Sigmoid colon (tissue), 6 donors: ENCODE measurements at regions not wholly inside any gene's neighbourhood (a gene's known extent, or its start where the extent isn't known, plus 50 kb on each side); places are given as distances from the start of the nearest gene placed in this dataset.
"Not testable (repeated sequence)": the region's sequence is repeated elsewhere in the genome, so short reads cannot be mapped to it uniquely, and the experiment has no call there.

ENCODE experiments used
- DNase-seq: peaks from one replicate; pipeline ENCODE4 v3.0.0-alpha.2; 2019
- H3K27ac ChIP-seq, 4 donors: fragments of 200-600 bp; sonication (generic); one replicate each; pipeline ENCODE4 v1.5.1; 2016 to 2019; ENCODE audit warnings: mild to moderate bottlenecking in 1 of 4
- H3K27me3 ChIP-seq, 3 donors: fragments of 200-600 bp; sonication (generic); one replicate each; pipeline ENCODE4 v1.5.1; 2019; ENCODE audit warnings: mild to moderate bottlenecking in 1 of 3
- H3K36me3 ChIP-seq, 4 donors: fragments of 200-600 bp; sonication (generic); one replicate each; pipeline ENCODE4 v1.5.1; 2016 to 2019
- H3K4me1 ChIP-seq, 4 donors: fragments of 200-600 bp; sonication (generic); one replicate each; pipeline ENCODE4 v1.5.1; 2017 to 2019
- H3K4me3 ChIP-seq, 4 donors: fragments of 200-600 bp; sonication (generic); one replicate each; pipeline ENCODE4 v1.5.1; 2017 to 2019; ENCODE audit warnings: mild to moderate bottlenecking in 2 of 4, moderate library complexity in 1 of 4
- H3K9me3 ChIP-seq, 4 donors: fragments of 200-600 bp in 3 of 4; sonication (generic) in 3 of 4; one replicate each; pipeline versions ENCODE4 v1.5.1 to v1.6.1; 2013 to 2019
- EP300 ChIP-seq, 4 donors: sonication (generic); formaldehyde crosslinking; IDR thresholded peaks; one replicate each; pipeline ENCODE4 v1.6.1; 2017; ENCODE audit warnings: antibody characterized with exemption in 4 of 4
- POLR2A ChIP-seq, 2 donors: fragments of 450-650 bp; IDR thresholded peaks; one replicate each; pipeline ENCODE4 v1.6.1; 2016; ENCODE audit warnings: antibody characterized with exemption in 2 of 2, mild to moderate bottlenecking in 2 of 2, moderate library complexity in 2 of 2
- POLR2AphosphoS5 ChIP-seq, 4 donors: sonication (generic); formaldehyde crosslinking; IDR thresholded peaks; one replicate each; pipeline ENCODE4 v1.6.1; 2017; ENCODE audit warnings: antibody characterized with exemption in 4 of 4
- WGBS, 2 donors: extraction: QIAGEN DNeasy Blood & Tissue Kit; methylation state at CpG; one replicate each; pipeline ENCODE4 v1.1.7; 2013; 5-methylcytosine and 5-hydroxymethylcytosine counted together
- intact Hi-C: fragments of 100-400 bp; cut with DNase I; formaldehyde crosslinking; loops from one replicate; pipeline ENCODE4 v1.15.1; 2023
- TF ChIP-seq, protein P1 (sequence below), 4 experiments: fragments of 450-650 bp in 3 of 4; fragments of 200-600 bp in 1 of 4; IDR thresholded peaks; one replicate each; pipeline ENCODE4 v1.5.1; 2016 to 2019; ENCODE audit warnings: antibody characterized with exemption in 4 of 4, mild to moderate bottlenecking in 3 of 4, moderate library complexity in 2 of 4
- donor health status: healthy with polysubstance abuse.
- donor health status: healthy.

DNA sequence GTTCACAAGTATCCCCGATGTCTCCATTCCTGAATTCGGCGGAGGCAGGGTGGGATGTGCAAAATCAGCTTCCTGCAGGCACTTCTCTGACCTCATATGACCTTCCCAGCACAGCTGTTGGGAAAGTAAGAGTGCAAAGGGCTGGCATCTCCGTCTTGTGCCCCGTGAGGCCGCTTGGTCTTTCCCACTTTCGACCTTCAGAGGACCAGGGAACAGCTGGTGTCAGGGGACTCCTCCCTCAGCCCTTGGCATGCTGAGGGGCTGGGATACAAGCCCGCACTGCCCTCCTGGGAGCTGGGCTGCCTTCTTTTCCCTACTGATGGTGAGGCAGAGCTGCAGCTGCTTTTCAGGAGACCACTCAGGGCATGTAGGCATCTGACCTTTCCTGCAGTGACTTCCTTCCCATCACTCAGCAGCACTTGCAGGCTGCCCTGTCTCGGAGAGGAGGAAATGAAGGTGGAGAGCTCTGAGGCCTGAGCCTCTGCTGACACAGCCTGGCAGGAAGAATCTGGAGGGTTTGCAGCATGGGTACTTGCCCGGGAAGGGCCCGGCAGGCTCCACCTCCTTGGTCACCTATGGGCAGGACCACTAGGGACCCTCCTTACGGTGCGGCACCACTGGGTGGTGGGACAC lies 277.2 kb upstream of the HS6ST1 start:
- no peaks in the 10 kb centered on the region for H3K4me1 ChIP-seq
- H3K36me3 ChIP-seq, result no peaks in the 10 kb centered on the region
- H3K27me3 ChIP-seq, result no peaks in the 10 kb centered on the region
- no peak overlapping the region for H3K4me3 ChIP-seq
- H3K9me3 ChIP-seq, result no peaks in the 10 kb centered on the region
- TF ChIP-seq POLR2AphosphoS5 (IDR thresholded peaks at IDR 0.05), result no peak
- TF ChIP-seq EP300 (IDR thresholded peaks at IDR 0.05), result no peak
- no peak for TF ChIP-seq POLR2A (IDR thresholded peaks at IDR 0.05)
- TF ChIP-seq, protein P1, sequence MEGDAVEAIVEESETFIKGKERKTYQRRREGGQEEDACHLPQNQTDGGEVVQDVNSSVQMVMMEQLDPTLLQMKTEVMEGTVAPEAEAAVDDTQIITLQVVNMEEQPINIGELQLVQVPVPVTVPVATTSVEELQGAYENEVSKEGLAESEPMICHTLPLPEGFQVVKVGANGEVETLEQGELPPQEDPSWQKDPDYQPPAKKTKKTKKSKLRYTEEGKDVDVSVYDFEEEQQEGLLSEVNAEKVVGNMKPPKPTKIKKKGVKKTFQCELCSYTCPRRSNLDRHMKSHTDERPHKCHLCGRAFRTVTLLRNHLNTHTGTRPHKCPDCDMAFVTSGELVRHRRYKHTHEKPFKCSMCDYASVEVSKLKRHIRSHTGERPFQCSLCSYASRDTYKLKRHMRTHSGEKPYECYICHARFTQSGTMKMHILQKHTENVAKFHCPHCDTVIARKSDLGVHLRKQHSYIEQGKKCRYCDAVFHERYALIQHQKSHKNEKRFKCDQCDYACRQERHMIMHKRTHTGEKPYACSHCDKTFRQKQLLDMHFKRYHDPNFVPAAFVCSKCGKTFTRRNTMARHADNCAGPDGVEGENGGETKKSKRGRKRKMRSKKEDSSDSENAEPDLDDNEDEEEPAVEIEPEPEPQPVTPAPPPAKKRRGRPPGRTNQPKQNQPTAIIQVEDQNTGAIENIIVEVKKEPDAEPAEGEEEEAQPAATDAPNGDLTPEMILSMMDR (IDR thresholded peaks at IDR 0.05), result no peak
- peak; percentile 59 for DNase-seq
- intact Hi-C loops, result no loop called here
- no peak overlapping the region for H3K27ac ChIP-seq
- WGBS, 2 donors, result 80 to 81% methylated on average over 13 of the region's 13 CpGs

DNA sequence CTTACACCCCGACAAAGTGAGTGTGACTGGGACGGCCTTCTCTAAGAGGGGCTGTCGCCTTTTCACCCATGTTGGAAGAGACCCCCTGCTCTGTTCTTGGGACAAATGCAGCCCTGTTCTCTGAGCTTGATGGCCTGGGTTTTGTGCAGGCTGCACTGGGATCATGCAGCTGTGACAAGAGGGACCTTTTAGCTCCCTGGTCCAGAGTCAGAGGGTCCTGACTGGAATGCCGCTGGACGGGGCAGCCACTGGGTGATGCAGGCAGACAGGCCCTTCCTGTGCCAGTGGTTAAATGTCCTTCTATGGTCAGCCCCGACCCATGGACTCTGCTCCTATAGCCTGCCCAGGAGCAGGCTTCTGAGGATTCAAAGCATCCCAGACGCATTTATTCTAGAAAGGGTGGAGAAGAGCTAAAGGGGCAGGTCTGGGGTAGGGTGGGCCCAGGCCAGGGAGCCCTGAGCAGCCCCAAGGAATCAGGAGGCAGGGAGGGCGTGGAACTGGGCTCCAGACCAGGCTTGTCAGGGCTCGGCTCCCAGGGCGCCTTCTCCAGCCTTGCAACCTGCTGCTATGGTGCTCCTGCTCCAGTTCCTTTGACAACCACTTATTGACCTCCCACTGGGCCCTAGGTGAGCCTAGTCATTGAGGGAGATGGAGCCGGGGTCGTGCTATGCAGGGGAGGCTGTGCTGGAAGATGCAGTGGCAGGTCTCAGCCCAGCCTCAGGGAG lies 277.9 kb upstream of the HS6ST1 start:
- Histone ChIP-seq H3K27ac (no peak overlapping the region), H3K27me3 (no peaks in the 10 kb centered on the region), H3K36me3 (no peaks in the 10 kb centered on the region), H3K9me3 (no peaks in the 10 kb centered on the region), H3K4me1 (no peaks in the 10 kb centered on the region), H3K4me3 (no peak overlapping the region)
- WGBS, 2 donors, result 90 to 94% methylated on average over 12 of the region's 12 CpGs
- intact Hi-C loops, result no loop called here
- TF ChIP-seq, protein P1 (IDR thresholded peaks at IDR 0.05), result no peak
- TF ChIP-seq POLR2A (IDR thresholded peaks at IDR 0.05), result no peak
- TF ChIP-seq POLR2AphosphoS5 (IDR thresholded peaks at IDR 0.05), result no peak
- TF ChIP-seq EP300 (IDR thresholded peaks at IDR 0.05), result no peak
- peak; percentile 53 for DNase-seq

DNA sequence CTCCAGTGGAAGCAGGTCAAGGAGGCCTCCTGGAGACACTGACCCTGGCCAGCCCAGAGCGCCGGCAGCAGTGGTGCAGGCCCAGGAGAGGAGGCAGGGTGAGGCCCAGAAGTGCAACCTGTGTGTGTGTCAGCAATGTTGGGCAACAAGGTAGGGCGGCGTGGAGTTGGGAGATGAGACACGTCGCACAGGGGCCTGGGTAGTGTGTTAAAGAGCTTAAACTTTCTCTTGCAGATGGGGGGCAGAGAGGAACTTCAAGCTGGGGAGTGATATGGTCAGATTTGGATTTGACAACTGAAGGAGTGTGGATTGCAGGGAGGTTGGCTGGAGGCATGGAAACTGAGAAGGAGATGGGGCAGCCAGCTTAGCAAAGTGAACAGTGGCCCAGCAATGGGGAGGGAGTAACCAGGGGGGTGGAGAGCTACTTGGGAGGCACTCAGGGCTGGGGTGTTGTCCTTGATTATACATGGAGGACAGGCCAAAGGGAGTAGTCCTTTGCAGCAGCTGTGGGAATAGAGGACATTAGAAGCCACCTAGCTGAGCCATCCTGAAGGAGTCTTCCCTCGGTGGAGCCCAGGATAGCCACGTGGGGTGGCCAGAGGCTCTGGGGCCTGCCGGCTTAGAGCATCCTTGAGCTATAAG lies 278.6 kb upstream of the HS6ST1 start:
- no peaks in the 10 kb centered on the region for H3K9me3 ChIP-seq
- H3K4me1 ChIP-seq, result no peaks in the 10 kb centered on the region
- intact Hi-C loops, result no loop called here
- TF ChIP-seq POLR2A (IDR thresholded peaks at IDR 0.05) (no peak), EP300 (IDR thresholded peaks at IDR 0.05) (no peak), POLR2AphosphoS5 (IDR thresholded peaks at IDR 0.05) (no peak)
- TF ChIP-seq, protein P1 (IDR thresholded peaks at IDR 0.05), result no peak
- 89 to 91% methylated on average over 9 of the region's 9 CpGs for WGBS, 2 donors
- H3K27me3 ChIP-seq, result no peaks in the 10 kb centered on the region
- DNase-seq, result peak; percentile 44
- no peaks in the 10 kb centered on the region for H3K36me3 ChIP-seq
- H3K27ac ChIP-seq, result no peak overlapping the region
- H3K4me3 ChIP-seq, result no peak overlapping the region

DNA sequence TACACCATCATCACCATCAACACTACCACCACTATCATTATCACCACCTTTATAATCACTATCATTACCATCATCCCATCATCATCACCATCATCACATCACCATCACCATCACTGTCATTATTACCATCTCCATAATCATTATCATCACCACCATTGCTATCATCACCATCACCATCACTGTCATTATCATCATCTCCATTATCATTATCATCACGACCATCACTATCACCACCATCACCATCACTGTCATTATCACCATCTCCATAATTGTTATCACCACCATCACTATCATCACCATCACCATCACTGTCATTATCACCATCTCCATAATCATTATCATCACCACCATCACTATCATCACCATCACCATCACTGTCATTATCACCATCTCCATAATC lies 279.6 kb upstream of the HS6ST1 start:
- H3K4me3 ChIP-seq, H3K27ac ChIP-seq, H3K27me3 ChIP-seq, H3K9me3 ChIP-seq, H3K4me1 ChIP-seq, DNase-seq, intact Hi-C loops, H3K36me3 ChIP-seq: not testable (repeated sequence)
- 89% methylated on average over 1 of the region's 1 CpG for WGBS, 2 donors

DNA sequence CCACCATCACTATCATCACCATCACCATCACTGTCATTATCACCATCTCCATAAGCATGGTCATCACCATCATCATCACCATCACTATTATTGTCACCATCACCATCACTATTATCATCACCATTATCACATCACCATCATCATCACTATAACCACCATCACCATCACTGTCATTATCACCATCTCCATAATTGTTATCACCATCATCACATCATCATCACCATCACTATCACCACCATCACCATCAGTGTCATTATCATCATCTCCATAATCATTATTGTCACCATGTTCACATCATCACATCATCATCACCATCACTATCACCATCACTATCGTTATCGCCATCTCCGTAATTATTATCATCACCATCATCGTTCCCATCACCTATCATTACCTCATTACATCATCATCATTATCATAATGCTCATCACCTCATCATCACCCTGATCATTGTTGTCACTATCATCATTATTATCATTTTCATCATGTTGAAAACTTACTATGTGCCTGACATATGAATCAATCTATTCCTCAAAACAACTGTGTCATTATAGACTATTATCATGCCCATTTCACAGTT lies 280.3 kb upstream of the HS6ST1 start:
- no peak for DNase-seq
- intact Hi-C loops, result no loop called here
- WGBS, 2 donors, result 95 to 97% methylated on average over 4 of the region's 4 CpGs
- Histone ChIP-seq H3K27ac (no peak overlapping the region), H3K9me3 (no peaks in the 10 kb centered on the region), H3K27me3 (no peaks in the 10 kb centered on the region), H3K4me3 (no peak overlapping the region), H3K4me1 (no peaks in the 10 kb centered on the region), H3K36me3 (no peaks in the 10 kb centered on the region)
- TF ChIP-seq POLR2A (IDR thresholded peaks at IDR 0.05) (no peak), POLR2AphosphoS5 (IDR thresholded peaks at IDR 0.05) (no peak), EP300 (IDR thresholded peaks at IDR 0.05) (no peak)
- TF ChIP-seq, protein P1 (IDR thresholded peaks at IDR 0.05), result no peak
